ENCODE measurements at regions not wholly inside any gene's neighbourhood (a gene's known extent, or its start where the extent isn't known, plus 50 kb on each side); places are given as distances from the start of the nearest gene placed in this dataset.

DNA sequence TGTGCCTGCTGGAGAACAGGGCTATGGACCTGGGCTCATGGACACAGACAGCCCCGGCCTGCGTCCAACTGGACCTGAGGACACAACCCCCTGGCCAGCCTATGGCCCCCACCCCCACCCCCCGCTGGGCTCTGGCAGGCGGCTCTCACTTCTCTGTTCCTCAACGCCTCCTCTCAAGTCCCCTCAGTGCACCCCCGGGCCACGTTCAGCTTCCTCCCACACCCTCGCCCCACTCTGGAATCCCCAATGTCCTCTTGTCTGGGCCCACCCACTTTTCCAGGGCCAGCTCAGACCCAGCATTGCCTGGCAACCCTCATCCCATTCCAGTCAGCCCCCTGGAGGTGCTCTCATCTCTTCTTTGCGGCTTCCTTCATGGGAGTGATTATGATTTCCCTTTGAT lies 130.2 kb upstream of the SPACA7 start:
- Histone ChIP-seq H3K27ac (ENCODE audit: low read length) (no peak overlapping the region), H3K27me3 (ENCODE audit: insufficient read depth, low read length) (no peaks in the 10 kb centered on the region), H3K36me3 (ENCODE audit: insufficient read depth, low read depth, low read length) (no peaks in the 10 kb centered on the region)

DNA sequence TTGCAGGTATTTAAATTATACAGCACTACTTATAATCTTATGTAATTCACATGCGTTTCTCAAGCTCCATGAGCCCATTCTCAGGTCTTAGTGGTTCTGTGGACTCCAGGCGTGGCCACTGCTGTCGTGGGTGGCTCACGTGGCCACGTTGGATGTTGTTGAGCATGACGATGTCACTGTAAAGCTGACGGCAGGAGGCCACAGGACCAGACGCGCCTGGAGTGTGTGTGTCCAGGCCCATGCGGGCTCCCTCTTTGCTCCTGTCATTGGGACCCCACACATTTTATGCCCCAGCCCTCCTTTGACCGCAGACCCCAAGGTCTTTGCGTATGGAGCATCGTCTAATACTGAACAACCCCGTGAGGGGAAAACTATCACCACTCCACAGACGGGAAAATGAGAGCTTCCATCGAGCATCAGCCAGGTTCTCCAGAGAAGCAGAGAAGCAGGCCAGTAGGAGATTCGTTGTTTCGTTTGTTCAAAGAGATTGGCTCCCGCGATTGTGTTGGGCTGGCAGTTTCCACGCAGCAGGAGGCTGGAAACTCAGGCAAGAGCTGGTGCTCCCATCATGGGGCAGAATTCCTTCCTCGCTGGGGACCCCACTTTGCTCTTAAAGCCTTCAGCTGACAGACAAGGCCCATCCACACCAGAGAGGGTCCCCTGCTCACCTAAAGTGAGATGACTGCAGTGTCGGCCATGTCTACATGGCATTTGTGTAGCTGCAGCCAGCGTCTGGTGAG lies 129.3 kb upstream of the SPACA7 start:
- Histone ChIP-seq H3K36me3 (ENCODE audit: insufficient read depth, low read depth, low read length) (no peaks in the 10 kb centered on the region), H3K9ac (ENCODE audit: low read depth, low read length) (no peak overlapping the region), H3K4me1 (ENCODE audit: insufficient read depth, low read length) (no peaks in the 10 kb centered on the region), H3K27ac (ENCODE audit: low read length) (no peak overlapping the region), H3K9me3 (ENCODE audit: insufficient read depth, low read depth, low read length) (no peaks in the 10 kb centered on the region), H3K4me3 (ENCODE audit: low read length) (no peak overlapping the region), H3K27me3 (ENCODE audit: insufficient read depth, low read length) (no peaks in the 10 kb centered on the region)

More for the DNA sequence above, 130.2 kb upstream of the SPACA7 start:
- no peak overlapping the region for H3K9ac ChIP-seq (ENCODE audit: low read depth, low read length)
- H3K9me3 ChIP-seq (ENCODE audit: insufficient read depth, low read depth, low read length), result no peaks in the 10 kb centered on the region
- H3K4me1 ChIP-seq (ENCODE audit: insufficient read depth, low read length), result no peaks in the 10 kb centered on the region
- H3K4me3 ChIP-seq (ENCODE audit: low read length), result no peak overlapping the region

GRCh38 chr13:112247471-112248405 lies 128.4 kb upstream of the SPACA7 start:
- Histone ChIP-seq H3K27ac (ENCODE audit: low read length) (no peak overlapping the region), H3K36me3 (ENCODE audit: insufficient read depth, low read depth, low read length) (no peaks in the 10 kb centered on the region), H3K4me1 (ENCODE audit: insufficient read depth, low read length) (no peaks in the 10 kb centered on the region), H3K27me3 (ENCODE audit: insufficient read depth, low read length) (no peaks in the 10 kb centered on the region), H3K9ac (ENCODE audit: low read depth, low read length) (no peak overlapping the region), H3K9me3 (ENCODE audit: insufficient read depth, low read depth, low read length) (no peaks in the 10 kb centered on the region), H3K4me3 (ENCODE audit: low read length) (no peak overlapping the region)

DNA sequence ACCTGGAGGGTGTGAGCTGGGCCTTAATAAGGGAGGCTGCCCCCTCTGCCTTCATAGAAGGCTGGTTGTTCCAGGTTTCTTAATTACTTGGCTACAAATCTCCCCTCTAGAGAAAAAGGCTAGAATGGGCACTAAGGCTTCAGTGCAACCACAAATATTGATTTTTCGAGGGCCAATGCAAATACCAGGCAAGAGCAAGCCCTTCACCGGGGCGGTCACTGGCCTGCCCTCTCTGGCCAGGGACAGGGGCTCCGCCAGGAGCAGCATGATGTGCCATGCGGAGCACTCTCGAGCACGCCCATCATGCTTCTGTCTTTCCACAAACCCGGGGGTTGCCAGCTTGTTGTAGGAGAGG lies 127.8 kb upstream of the SPACA7 start:
- Histone ChIP-seq H3K36me3 (ENCODE audit: insufficient read depth, low read depth, low read length) (no peaks in the 10 kb centered on the region), H3K9ac (ENCODE audit: low read depth, low read length) (no peak overlapping the region), H3K4me1 (ENCODE audit: insufficient read depth, low read length) (no peaks in the 10 kb centered on the region), H3K27me3 (ENCODE audit: insufficient read depth, low read length) (no peaks in the 10 kb centered on the region), H3K27ac (ENCODE audit: low read length) (no peak overlapping the region), H3K4me3 (ENCODE audit: low read length) (no peak overlapping the region), H3K9me3 (ENCODE audit: insufficient read depth, low read depth, low read length) (no peaks in the 10 kb centered on the region)

DNA sequence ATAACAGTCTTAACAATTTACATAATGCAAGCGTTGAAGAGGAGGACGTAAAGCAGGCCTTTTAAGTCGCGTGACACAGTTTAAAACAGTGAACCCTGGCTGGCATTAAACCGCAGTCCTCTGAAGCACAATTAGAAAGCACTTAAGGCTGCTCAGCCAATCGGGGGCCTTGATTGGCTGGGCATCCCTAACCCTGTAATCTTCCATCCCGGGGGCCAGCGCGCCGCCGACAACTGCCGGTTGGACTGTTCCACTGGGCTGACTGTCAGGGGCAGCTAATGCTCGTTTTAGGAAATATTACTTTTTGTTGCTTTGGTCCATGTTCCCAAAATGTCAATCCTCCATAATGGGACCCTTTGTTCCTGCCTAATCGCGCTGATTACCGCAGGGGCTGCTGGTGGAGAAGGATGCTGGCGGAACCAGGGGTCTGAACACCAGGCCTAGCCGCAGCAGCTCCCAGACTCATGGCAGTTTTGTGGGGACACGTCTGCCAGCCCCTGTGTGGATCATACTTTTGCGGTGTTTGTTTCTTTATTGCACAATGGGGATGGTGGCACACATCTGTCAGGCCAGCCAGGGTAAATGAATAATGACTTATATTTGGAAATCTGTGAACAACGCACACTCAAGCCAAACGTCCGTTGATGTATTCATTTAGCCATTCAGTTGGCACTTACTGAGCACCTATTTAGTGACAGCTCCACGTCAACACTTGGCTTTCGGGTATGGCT lies 127.1 kb upstream of the SPACA7 start:
- H3K4me1 ChIP-seq (ENCODE audit: insufficient read depth, low read length), result no peaks in the 10 kb centered on the region
- H3K36me3 ChIP-seq (ENCODE audit: insufficient read depth, low read depth, low read length), result no peaks in the 10 kb centered on the region
- H3K27ac ChIP-seq (ENCODE audit: low read length), result no peak overlapping the region
- H3K27me3 ChIP-seq (ENCODE audit: insufficient read depth, low read length), result no peaks in the 10 kb centered on the region
- no peaks in the 10 kb centered on the region for H3K9me3 ChIP-seq (ENCODE audit: insufficient read depth, low read depth, low read length)
- no peak overlapping the region for H3K9ac ChIP-seq (ENCODE audit: low read depth, low read length)
- H3K4me3 ChIP-seq (ENCODE audit: low read length), result no peak overlapping the region

GRCh38 chr13:112249644-112250610 lies 126.2 kb upstream of the SPACA7 start:
- Histone ChIP-seq H3K27ac (ENCODE audit: low read length) (no peak overlapping the region), H3K4me3 (ENCODE audit: low read length) (no peak overlapping the region), H3K36me3 (ENCODE audit: insufficient read depth, low read depth, low read length) (no peaks in the 10 kb centered on the region), H3K4me1 (ENCODE audit: insufficient read depth, low read length) (no peaks in the 10 kb centered on the region), H3K9me3 (ENCODE audit: insufficient read depth, low read depth, low read length) (no peaks in the 10 kb centered on the region), H3K27me3 (ENCODE audit: insufficient read depth, low read length) (no peaks in the 10 kb centered on the region), H3K9ac (ENCODE audit: low read depth, low read length) (no peak overlapping the region)

DNA sequence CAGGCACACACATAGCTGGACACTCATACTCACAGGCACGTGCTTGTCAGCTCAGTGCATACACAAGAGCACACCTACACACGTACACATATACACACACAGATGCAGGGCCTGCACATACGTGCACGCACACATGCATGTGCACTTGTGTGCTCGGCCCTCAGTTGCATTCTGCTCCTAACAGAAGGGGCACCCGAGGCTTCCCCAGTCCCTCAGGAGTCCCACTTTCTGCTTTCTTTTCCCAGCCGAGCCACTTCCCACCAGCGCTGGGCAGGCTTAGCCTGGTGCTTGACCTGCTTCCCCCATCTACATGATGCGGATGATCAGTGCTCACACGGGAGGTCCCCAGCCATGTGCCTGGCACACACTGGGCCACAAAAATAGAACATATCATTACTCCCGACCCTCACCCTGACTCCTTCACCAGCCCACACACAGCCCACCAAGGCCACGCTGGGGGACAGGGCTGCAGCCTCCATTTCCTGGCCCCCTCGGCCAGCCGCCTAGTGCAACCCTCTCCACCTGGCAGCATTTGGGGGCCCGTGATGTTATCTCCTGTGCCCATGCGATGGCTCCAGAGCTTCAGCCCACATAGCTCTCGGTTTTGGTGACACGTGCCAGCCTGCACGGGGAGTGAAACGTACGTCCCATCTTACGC lies 125.2 kb upstream of the SPACA7 start:
- no peaks in the 10 kb centered on the region for H3K36me3 ChIP-seq (ENCODE audit: insufficient read depth, low read depth, low read length)
- H3K27me3 ChIP-seq (ENCODE audit: insufficient read depth, low read length), result no peaks in the 10 kb centered on the region
- H3K4me1 ChIP-seq (ENCODE audit: insufficient read depth, low read length), result no peaks in the 10 kb centered on the region
- H3K27ac ChIP-seq (ENCODE audit: low read length), result no peak overlapping the region
- no peaks in the 10 kb centered on the region for H3K9me3 ChIP-seq (ENCODE audit: insufficient read depth, low read depth, low read length)
- H3K4me3 ChIP-seq (ENCODE audit: low read length), result no peak overlapping the region
- no peak overlapping the region for H3K9ac ChIP-seq (ENCODE audit: low read depth, low read length)

GRCh38 chr13:112251930-112252585 lies 124.1 kb upstream of the SPACA7 start:
- Histone ChIP-seq H3K27ac (ENCODE audit: low read length) (no peak overlapping the region), H3K27me3 (ENCODE audit: insufficient read depth, low read length) (no peaks in the 10 kb centered on the region), H3K4me3 (ENCODE audit: low read length) (no peak overlapping the region), H3K4me1 (ENCODE audit: insufficient read depth, low read length) (no peaks in the 10 kb centered on the region), H3K9me3 (ENCODE audit: insufficient read depth, low read depth, low read length) (no peaks in the 10 kb centered on the region), H3K9ac (ENCODE audit: low read depth, low read length) (no peak overlapping the region), H3K36me3 (ENCODE audit: insufficient read depth, low read depth, low read length) (no peaks in the 10 kb centered on the region)

DNA sequence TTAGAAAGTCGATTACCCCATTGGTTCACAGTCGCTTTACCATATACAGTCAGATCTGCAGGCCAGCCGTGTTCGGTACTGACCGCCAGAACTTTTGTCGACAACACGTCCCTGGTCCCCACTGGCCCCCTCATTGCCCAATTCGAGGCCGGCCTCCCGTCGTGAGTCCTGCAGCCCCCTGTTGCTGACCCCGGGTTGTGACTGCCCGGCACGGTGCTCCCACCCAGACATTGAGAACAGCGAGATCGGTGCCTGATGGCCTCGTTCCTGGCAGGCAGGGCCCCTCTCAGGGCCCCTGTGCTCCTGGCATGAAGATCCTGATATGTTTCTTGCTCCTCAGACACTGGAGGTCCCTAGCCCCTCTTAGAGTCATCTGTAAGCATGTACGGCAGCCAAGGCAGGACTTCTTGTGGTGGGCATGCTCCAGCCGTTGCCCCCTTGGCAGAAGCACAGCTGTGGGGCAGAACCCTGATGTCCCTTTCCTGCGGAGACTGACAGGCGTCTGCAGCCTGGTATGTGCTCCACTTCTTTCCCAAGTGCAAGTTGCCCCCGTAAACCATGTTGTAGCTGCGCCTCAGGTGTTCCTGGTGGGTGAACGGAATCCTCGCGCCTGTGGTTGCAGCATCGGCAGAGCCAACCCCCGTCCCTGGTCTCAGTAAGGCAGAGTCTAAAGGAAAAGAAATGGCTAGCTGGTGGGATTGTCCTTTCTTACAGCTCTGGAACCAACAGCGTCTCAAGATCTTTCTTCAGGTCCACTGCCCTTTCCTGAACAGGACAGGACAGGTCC lies 123.2 kb upstream of the SPACA7 start:
- Histone ChIP-seq H3K4me1 (ENCODE audit: insufficient read depth, low read length) (no peaks in the 10 kb centered on the region), H3K27ac (ENCODE audit: low read length) (no peak overlapping the region), H3K36me3 (ENCODE audit: insufficient read depth, low read depth, low read length) (no peaks in the 10 kb centered on the region), H3K9me3 (ENCODE audit: insufficient read depth, low read depth, low read length) (no peaks in the 10 kb centered on the region), H3K27me3 (ENCODE audit: insufficient read depth, low read length) (no peaks in the 10 kb centered on the region), H3K9ac (ENCODE audit: low read depth, low read length) (no peak overlapping the region), H3K4me3 (ENCODE audit: low read length) (no peak overlapping the region)

- Histone ChIP-seq H3K9me3 (ENCODE audit: insufficient read depth, low read depth, low read length) (no peaks in the 10 kb centered on the region), H3K4me3 (ENCODE audit: low read length) (no peak overlapping the region), H3K27me3 (ENCODE audit: insufficient read depth, low read length) (no peaks in the 10 kb centered on the region), H3K9ac (ENCODE audit: low read depth, low read length) (no peak overlapping the region), H3K4me1 (ENCODE audit: insufficient read depth, low read length) (no peaks in the 10 kb centered on the region), H3K27ac (ENCODE audit: low read length) (no peak overlapping the region), H3K36me3 (ENCODE audit: insufficient read depth, low read depth, low read length) (no peaks in the 10 kb centered on the region)
Observed at GRCh38 chr13:112253631-112254030, 122.5 kb upstream of the SPACA7 start.
